ENCODE measurements at regions not wholly inside any gene's neighbourhood (a gene's known extent, or its start where the extent isn't known, plus 50 kb on each side); places are given as distances from the start of the nearest gene placed in this dataset.

- TF ChIP-seq ZNF557 (CRISPR knock-in tag; IDR thresholded peaks at IDR 0.05) (peak; percentile 89; the same call in 1 of the 2 replicates), ISL2 (CRISPR knock-in tag; IDR thresholded peaks at IDR 0.05) (peak; percentile 96), ZNF414 (CRISPR knock-in tag; IDR thresholded peaks at IDR 0.05) (peak; percentile 99), ATF6 (CRISPR knock-in tag; conservative IDR thresholded peaks at IDR 0.05) (0 out of 2 replicates have a peak, but pooled peaks have one; percentile 62), AHR (CRISPR knock-in tag; IDR thresholded peaks at IDR 0.05) (peak; percentile 93), JARID2 (CRISPR knock-in tag; IDR thresholded peaks at IDR 0.05; ENCODE audit: insufficient replicate concordance) (peak; percentile 75), NKX3-1 (CRISPR knock-in tag; IDR thresholded peaks at IDR 0.05) (no peak; the same call in 1 of the 2 replicates), CEBPZ (IDR thresholded peaks at IDR 0.05; ENCODE audit: low read length) (no peak), MEIS2 (CRISPR knock-in tag; IDR thresholded peaks at IDR 0.05) (peak; percentile 92), GATAD2A (CRISPR knock-in tag; IDR thresholded peaks at IDR 0.05) (peak; percentile 99), EHMT2 (IDR thresholded peaks at IDR 0.05; ENCODE audit: borderline replicate concordance, low read depth, low read length) (no peak; the same call in 1 of the 2 replicates), ZFP37 (CRISPR knock-in tag; IDR thresholded peaks at IDR 0.05; ENCODE audit: borderline replicate concordance) (peak; percentile 86), ZNF253 (CRISPR knock-in tag; IDR thresholded peaks at IDR 0.05; ENCODE audit: borderline replicate concordance) (0 out of 2 replicates have a peak, but pooled peaks have one; percentile 60), ZNF329 (CRISPR knock-in tag; IDR thresholded peaks at IDR 0.05; ENCODE audit: low read depth) (no peak), ZNF703 (CRISPR knock-in tag; IDR thresholded peaks at IDR 0.05; ENCODE audit: borderline replicate concordance) (no peak; the same call in 1 of the 2 replicates), HNF4G (IDR thresholded peaks at IDR 0.05; ENCODE audit: borderline replicate concordance, low read depth, low read length) (peak; percentile 96), HNF4G (CRISPR knock-in tag; IDR thresholded peaks at IDR 0.05; ENCODE audit: borderline replicate concordance, low read depth) (peak; percentile 99), SP5 (CRISPR knock-in tag; IDR thresholded peaks at IDR 0.05; ENCODE audit: borderline replicate concordance, low read depth) (peak; percentile 84), HIVEP1 (CRISPR knock-in tag; IDR thresholded peaks at IDR 0.05) (peak; percentile 98), ZNF512B (CRISPR knock-in tag; IDR thresholded peaks at IDR 0.05; ENCODE audit: borderline replicate concordance) (peak; percentile 97), ZBTB1 (CRISPR knock-in tag; IDR thresholded peaks at IDR 0.05; ENCODE audit: borderline replicate concordance) (no peak)
Observed at GRCh38 chr6:167398214-167399050, 73.5 kb downstream of the TTLL2 start (continued).
